ENCODE measurements at regions not wholly inside any gene's neighbourhood (a gene's known extent, or its start where the extent isn't known, plus 50 kb on each side); places are given as distances from the start of the nearest gene placed in this dataset.

DNA sequence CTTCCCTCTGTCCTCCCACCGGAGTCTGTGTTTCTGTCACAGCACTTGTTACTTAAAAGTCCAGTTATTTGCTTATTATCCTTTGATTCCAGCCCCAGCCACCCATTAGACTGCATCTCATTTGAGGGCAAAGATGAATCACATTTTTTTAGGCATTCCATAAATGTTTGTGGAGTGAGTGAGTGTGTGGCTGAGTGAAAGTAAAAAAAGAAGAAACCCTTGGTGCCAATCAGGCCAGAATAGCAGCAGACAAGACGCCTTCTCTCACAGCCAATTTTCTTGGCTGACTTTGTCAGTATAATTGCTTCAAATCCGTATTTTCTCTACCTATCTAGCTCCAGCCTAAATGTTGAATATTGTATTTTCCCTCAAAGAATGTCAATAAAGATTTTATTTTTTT, 613.0 kb upstream of the WWC1 start:
- DNase-seq: no peak

DNA sequence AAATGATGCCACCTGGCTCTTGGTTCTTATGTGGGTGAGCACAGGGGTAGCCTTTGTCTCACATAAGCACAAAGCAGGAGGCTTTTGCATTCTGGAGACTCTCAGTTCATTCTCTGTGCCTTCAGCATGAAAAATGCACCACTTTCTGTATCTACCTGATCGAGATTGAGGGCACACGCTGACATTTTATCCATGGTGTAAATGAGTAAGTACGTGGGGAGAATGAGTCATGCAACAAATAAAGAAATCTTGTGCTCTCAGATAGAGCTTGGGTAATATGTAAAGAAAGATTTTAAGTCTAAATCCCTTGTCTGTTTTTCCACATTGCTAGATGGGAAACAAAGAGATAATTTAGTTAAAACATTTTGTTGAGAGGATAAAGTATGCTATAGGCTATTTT, 607.2 kb upstream of the WWC1 start:
- no peak for DNase-seq

DNA sequence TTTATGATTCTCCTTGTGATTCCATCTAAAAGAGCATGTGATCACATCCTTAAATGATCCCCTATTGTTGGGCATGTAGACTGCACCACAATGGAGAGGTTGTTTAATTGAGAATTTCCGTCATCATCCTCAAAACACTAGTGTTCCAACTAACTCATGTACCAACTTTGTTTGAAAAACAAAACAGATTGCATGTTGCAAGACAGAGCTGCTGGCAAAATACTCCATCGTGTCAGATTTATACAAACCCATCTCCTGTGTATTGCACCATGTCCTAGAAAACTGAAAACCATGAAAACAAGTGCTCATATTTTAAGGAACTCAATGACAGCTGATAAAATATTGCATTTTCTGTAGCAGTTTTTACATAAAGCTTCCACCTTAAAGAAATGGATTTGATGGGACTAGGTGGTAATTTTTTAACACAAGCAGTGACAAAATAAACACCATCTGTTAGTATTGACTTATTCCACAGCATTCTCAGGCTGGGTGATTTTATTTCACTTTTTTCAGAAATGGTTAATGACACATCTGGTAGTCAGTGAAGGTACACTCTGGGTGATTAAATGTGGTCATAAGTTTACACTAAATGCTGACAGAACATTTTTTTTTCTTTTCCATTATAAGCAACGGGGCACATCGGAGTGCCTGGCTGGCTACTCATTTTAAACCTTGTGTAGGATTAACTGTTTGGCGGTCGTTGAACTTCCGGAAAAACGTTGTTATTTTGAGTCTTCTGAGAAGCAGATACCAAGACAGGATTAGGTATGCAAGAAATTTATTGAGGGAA, 602.9 kb upstream of the WWC1 start:
- no peak for DNase-seq

DNA sequence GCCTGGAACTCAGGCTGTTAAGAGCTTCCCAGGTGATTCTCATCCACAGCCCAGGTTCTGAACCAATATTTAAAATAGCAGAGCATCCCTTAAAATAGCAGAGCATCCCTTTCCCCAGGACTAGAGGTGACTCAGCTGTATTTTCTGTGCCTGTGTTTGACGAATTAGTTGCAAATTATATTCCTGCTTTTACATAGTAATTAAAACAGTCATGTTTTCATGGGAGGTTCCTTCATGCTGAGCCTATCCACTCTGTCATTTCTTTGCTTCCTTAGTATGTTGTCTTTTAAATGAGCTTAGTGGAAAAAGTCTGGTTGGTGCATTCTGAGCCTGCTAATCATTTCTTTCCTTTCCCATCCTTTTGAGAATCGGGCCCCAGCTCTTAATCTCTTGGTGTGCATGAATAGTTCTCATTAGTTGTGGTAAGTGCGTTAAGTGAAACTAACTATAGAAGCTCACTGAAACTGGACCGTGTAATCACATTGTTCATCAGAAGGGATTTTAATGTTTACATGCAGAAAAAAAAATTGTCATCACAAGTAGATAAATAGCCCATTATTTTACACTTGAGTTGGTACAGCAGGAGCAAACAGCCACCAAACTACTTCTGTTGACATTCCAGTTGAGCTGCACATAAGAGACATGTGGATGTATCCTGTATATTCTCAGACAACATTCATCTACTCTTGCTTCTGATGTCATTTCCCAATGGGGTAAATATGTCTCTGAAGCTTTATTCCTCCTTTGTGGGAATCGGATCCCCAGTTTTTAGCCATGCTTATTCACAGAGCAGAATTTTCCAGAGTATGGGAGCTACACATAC, 596.9 kb upstream of the WWC1 start:
- no peak for DNase-seq

DNA sequence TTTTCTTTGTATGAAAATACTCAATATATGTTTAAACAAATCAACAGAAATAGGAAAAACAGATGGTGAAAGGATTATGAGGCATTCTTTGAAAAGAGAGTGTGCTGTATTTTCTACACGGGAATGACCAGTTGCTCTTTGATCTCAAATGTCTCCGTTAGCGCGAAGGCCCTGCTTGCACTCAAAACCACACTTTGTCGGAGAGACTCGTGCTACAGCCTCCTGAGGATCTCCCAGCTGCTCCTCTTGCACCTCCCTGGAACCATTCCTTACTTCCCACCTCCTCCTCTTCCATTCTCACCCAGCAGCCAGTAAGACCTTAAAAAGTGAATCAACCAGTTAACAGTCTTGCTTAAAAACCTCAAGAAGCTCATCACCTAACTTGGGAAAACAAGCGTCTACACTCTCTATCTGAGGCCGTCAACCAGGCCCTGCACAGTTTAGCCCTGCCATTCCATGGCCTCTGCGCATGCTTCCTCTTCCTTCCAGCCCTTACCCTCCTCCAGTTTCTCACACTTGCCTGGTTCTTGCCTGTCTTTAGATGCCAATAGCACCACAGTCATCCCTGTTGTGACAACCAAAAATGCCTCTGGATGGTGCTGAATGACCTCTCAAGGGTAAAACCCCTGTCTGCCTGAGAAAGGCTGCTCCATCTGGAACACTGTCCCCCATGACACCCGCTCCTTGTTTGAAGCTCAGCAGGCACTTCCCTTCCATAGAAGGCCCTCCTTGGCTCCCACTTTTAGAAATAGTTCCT, 594.7 kb upstream of the WWC1 start:
- DNase-seq: no peak

GRCh38 chr5:167699432-167699831, 592.0 kb upstream of the WWC1 start:
- no peak for DNase-seq

DNA sequence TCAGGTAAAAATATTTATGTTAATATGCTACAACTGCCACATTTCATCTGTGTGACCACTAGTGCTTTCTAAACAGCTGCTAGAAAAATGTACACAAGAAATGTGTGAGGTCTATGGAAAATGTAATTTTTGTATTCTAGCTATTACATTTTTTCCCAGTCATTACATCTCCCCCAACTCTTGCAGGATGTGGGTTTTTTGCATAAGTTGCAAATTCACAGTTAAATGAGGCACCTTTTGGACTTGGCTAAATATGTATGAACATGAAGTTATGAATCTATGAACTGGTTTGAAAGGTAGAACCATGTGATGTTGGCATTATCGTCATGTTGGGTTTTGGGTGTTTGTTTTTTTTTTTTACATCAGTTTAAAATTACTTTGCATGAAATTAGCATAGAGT, 590.4 kb upstream of the WWC1 start:
- no peak for DNase-seq

DNA sequence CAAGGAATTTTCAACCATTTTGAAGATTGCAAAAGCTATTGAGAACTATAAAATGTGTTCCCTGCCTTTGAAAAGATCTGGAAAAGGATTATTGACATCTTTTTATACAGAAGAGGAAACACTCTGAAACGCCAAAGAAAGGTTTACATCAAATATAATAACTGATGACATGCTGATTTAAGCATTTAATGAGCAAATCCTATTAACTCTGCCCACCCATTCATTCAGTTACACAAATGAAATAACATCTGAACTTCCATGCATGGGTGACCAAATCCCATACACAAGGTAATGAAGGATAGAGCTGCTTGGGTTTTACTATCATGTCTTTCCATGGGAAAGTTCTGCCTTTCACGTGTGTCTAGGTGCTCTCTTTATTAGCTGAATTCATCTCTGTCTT, 589.4 kb upstream of the WWC1 start:
- no peak for DNase-seq

GRCh38 chr5:167708449-167708848, 583.0 kb upstream of the WWC1 start:
- no peak for DNase-seq

GRCh38 chr5:167709625-167710024, 581.8 kb upstream of the WWC1 start:
- DNase-seq: no peak

DNA sequence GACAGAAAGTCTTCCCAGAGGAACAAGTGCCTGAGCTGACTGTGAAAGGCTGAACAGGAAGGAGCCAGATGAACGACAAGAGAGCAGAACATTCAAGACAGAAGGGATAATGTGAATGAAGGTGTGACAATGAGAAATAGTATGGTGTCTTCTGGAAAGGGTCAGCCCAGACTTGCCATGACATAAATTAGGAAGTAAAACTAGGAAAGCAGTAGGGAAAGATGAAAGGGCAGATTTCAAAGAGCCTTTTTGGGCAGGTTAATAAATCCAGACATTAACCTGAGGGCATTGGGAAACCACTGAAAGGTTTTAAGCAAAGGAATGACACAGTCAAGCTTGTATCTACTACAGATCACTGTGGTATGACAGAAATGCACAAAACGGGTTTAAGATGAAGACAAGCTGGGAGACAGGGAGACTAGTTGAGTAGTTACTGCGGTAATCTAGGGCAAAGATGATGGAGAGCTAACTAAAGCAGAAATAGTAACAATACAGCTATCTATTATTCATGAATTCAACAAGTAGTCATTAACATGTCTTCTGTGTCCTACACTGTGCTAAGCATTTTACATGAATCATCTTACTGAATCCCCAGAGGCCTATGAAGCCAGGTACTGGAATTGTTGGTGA, 580.9 kb upstream of the WWC1 start:
- no peak for DNase-seq

- no peak for DNase-seq
Measured at GRCh38 chr5:167712986-167713585, 578.4 kb upstream of the WWC1 start.

GRCh38 chr5:167713896-167714295, 577.5 kb upstream of the WWC1 start:
- DNase-seq: no peak

- no peak for DNase-seq
Measured at GRCh38 chr5:167716126-167716775, 575.2 kb upstream of the WWC1 start.

GRCh38 chr5:167720259-167720658, 571.2 kb upstream of the WWC1 start:
- DNase-seq: no peak

GRCh38 chr5:167720676-167721260, 570.7 kb upstream of the WWC1 start:
- no peak for DNase-seq

DNA sequence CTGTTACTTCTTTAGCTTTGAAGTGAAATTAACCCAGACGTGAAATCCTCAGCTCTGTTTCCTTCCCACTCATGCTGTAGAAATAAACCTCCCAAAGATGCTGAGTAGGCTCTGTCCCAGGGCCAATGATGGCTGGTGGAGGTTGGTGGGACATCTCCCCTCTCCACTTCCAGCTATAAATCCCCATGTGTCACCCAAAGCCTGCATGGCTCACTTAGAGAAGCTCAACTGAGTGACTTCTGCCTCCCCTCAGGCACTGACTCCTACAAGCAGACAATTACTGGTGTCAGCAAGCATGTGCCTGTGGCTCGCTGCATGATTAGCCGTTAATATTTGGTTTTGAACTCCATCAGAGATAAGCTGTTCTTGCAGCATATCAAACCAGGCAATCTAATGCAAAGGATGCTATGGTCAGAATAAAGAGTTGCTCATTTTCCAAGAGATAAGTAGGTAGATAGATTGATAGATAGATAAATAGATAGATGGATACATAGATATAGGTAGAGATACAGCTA, 569.5 kb upstream of the WWC1 start:
- DNase-seq: no peak

DNA sequence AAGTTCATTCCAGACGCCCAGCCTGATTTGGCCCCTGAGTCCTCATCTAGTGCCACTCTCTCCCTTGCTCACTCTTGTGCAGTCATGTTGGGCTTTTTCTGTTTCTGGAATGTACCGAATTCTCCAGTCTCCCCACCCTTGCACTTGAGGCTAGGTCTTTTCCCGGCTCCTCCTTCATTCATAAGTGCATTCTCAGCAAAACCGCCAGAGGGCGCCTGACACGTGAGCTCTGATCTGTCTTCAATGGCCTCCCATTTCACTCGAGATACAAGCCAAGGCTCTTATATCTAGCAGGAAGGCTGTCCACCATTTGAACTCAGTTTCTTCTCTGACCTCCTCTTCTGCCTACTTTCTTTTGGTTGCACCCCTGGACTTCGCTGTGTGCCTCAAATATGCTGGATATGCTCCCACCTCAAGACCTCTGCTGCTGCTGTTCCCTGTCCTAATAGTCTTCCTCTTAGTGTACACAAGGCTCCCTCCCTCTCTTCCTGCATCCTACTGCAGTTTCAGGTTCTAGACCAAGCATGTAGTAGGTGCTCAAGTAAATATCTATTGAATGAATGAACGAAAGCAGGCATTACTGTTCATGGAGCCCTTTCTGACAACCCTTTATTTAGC, 568.1 kb upstream of the WWC1 start:
- DNase-seq: peak; percentile 8

- no peak for DNase-seq
Measured at GRCh38 chr5:167725264-167725663, 566.2 kb upstream of the WWC1 start.

DNA sequence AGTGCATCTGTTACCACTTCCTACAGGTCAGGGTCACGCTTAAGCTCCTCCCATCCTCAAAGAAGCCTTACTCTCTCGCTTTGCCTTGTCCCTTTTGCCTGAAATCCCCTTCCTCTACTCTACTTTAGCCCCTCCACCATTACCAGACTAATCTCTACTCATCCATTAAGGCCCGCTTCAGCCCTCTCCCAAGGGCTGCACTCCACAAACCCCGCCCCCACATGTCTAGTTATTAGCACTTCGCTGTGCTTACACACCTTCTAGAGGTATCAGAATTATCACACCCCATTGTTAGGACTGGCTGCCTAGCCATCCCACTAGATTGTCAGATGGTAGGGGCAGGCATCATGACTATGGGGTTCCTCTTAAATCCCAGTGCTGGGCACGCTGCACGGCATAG, 565.7 kb upstream of the WWC1 start:
- no peak for DNase-seq

DNA sequence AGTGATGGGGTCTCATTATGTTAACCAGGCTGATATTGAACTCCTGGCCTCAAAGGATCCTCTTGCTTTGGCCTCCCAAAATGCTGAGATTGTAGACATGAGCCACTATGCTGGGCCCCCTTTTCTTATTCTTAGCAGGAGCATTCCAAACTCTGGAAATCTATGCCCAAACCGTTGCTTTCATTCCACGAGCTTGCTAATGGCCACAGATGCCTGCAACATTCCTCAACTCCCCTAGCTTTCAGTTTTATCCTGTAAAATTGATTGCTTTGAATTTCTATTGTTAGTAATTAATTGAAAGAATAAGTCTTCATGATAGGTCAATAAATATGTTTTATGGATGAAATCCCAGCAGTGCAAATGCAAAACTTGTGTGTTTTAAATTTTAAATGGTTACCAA, 564.8 kb upstream of the WWC1 start:
- no peak for DNase-seq

All from activated CD4-positive, alpha-beta T cell treated with anti-CD3 and anti-CD28 coated beads for 1 hour (primary cell).